ENCODE measurements at regions not wholly inside any gene's neighbourhood (a gene's known extent, or its start where the extent isn't known, plus 50 kb on each side); places are given as distances from the start of the nearest gene placed in this dataset.

DNA sequence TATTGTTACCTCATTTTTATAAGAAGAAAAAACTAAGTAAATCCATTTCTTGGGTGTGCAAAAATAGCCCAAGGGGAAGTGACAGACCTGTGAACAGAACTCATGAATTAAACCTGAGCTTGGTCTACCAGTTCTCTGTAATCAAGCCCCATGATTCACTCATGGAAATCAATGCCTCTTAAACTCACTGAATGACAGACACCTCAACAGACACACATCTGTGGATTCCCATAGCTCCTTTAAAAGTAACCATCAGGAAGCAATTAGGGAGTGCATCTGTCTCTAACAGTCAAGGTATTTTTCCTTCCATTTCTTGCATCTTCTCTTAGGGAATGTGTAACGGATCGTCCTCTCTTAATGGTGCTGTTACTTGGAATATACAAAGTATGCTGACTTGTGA lies 215.0 kb upstream of the EEA1 start:
- H2AFZ ChIP-seq (ENCODE audit: low read length, unreplicated experiment) = no peak overlapping the region
- no peaks in the 10 kb centered on the region for H3K27me3 ChIP-seq (ENCODE audit: insufficient read depth, low read length)
- H3K4me1 ChIP-seq (ENCODE audit: control insufficient read depth, insufficient read depth, low read length, unreplicated experiment) = peaks cover 8% of the 10 kb centered on the region
- H3K4me3 ChIP-seq (ENCODE audit: low read depth, low read length) = no peak overlapping the region
- no peaks in the 10 kb centered on the region for H3K36me3 ChIP-seq (ENCODE audit: insufficient read depth, low read length)
- no peak overlapping the region for H3K27ac ChIP-seq (ENCODE audit: low read depth, low read length)
- no peaks in the 10 kb centered on the region for H3K79me2 ChIP-seq (ENCODE audit: control insufficient read depth, insufficient read depth, low read length, unreplicated experiment)

DNA sequence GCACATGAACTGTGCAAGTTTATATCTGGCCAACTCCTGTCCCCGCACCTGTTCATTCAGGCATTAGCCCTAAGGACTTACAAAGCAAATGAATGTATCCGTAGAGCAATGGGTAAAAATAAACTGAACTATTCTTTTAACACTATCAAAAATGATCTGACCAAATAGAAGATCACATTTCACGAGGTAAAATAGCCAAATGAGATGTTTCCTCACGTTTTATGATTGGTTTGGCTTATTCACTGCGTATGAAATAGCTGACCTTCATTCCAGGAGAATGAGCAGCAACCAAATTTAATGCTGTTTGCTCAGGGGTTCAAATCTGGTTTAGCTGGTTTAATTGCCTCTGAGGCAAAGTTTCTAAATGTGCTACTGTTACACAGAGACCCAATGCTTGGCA lies 216.0 kb upstream of the EEA1 start:
- H2AFZ ChIP-seq (ENCODE audit: low read length, unreplicated experiment) = no peak overlapping the region
- no peaks in the 10 kb centered on the region for H3K27me3 ChIP-seq (ENCODE audit: insufficient read depth, low read length)
- no peaks in the 10 kb centered on the region for H3K36me3 ChIP-seq (ENCODE audit: insufficient read depth, low read length)
- H3K4me3 ChIP-seq (ENCODE audit: low read depth, low read length) = no peak overlapping the region
- peaks cover 8% of the 10 kb centered on the region for H3K4me1 ChIP-seq (ENCODE audit: control insufficient read depth, insufficient read depth, low read length, unreplicated experiment)
- no peak overlapping the region for H3K27ac ChIP-seq (ENCODE audit: low read depth, low read length)
- no peaks in the 10 kb centered on the region for H3K79me2 ChIP-seq (ENCODE audit: control insufficient read depth, insufficient read depth, low read length, unreplicated experiment)

DNA sequence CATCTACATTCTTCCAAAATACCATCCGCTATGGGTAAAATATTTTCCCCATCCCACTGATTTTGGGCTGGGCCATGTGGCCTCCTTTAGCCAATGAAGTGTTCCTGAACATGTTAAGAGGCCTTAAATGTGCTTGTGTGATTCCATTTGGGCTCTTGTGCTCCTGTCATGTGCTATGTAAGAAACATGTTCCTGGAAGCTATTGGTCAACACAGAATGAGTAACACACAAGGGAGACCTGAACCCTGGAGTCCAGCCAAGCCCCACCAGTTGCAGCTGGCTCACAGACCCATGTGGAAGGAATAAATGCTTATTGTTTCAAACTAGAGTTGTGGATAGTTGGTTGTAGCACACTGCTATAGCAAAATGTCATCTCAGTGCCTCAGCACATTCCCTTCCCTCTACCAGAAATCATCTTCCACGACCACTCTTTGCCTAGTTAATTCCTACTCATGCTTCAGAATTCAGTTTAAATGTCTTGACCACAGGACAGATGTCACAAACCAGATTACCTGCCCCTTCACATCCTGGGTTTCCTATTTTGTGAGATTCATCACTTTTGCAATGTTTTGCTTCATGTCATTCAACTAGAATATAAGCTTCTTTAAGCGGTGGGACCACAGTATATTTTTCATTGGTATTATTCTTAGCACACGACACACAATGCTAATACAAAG lies 217.3 kb upstream of the EEA1 start:
- peak overlapping the region; percentile 8 for H2AFZ ChIP-seq (ENCODE audit: low read length, unreplicated experiment)
- no peak overlapping the region for H3K4me3 ChIP-seq (ENCODE audit: low read depth, low read length)
- no peaks in the 10 kb centered on the region for H3K36me3 ChIP-seq (ENCODE audit: insufficient read depth, low read length)
- peaks cover 8% of the 10 kb centered on the region for H3K4me1 ChIP-seq (ENCODE audit: control insufficient read depth, insufficient read depth, low read length, unreplicated experiment)
- H3K27ac ChIP-seq (ENCODE audit: low read depth, low read length) = no peak overlapping the region
- H3K79me2 ChIP-seq (ENCODE audit: control insufficient read depth, insufficient read depth, low read length, unreplicated experiment) = no peaks in the 10 kb centered on the region
- H3K27me3 ChIP-seq (ENCODE audit: insufficient read depth, low read length) = no peaks in the 10 kb centered on the region

DNA sequence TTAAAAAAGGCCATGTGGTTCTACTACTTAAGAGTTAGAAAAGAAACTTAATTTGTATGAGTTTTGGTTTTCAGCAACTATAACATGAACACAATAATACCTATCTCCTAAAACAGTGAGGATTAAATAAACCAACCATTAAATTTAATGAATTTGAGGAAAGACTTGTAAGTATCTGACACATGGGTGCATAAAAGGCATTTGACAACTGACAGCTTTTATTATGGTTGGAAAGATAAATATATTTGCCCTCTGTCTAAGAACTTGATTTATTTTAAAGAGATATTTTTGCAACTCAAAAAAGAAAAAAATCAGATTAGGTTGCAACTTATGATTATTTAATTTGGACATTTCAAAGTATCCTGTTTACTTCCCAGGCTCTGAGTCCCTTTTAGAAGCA lies 217.9 kb upstream of the EEA1 start:
- Histone ChIP-seq H3K4me1 (ENCODE audit: control insufficient read depth, insufficient read depth, low read length, unreplicated experiment) (peaks cover 8% of the 10 kb centered on the region), H3K27me3 (ENCODE audit: insufficient read depth, low read length) (no peaks in the 10 kb centered on the region), H3K27ac (ENCODE audit: low read depth, low read length) (no peak overlapping the region), H2AFZ (ENCODE audit: low read length, unreplicated experiment) (no peak overlapping the region), H3K79me2 (ENCODE audit: control insufficient read depth, insufficient read depth, low read length, unreplicated experiment) (no peaks in the 10 kb centered on the region), H3K4me3 (ENCODE audit: low read depth, low read length) (no peak overlapping the region), H3K36me3 (ENCODE audit: insufficient read depth, low read length) (no peaks in the 10 kb centered on the region)

DNA sequence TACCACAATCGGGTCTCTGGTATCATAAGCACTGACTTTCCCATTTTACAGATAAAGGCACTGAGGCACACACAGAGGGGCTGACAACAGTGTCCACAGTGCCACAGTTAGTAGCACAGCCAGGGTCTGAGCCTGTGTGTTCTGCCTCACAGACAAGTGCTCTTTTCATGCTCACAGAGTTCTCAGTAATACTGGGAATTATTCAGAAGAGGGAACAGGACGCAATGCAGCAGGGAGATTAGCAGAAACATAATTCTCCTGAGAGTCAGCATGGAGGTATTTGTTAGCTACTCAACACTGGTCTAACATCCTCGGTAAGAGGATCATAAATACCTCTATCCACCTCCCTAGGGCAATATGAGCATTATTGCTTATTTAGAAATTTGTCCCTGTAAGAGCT lies 219.3 kb upstream of the EEA1 start:
- Histone ChIP-seq H2AFZ (ENCODE audit: low read length, unreplicated experiment) (no peak overlapping the region), H3K27ac (ENCODE audit: low read depth, low read length) (no peak overlapping the region), H3K79me2 (ENCODE audit: control insufficient read depth, insufficient read depth, low read length, unreplicated experiment) (no peaks in the 10 kb centered on the region), H3K4me1 (ENCODE audit: control insufficient read depth, insufficient read depth, low read length, unreplicated experiment) (peaks cover 8% of the 10 kb centered on the region), H3K27me3 (ENCODE audit: insufficient read depth, low read length) (no peaks in the 10 kb centered on the region), H3K4me3 (ENCODE audit: low read depth, low read length) (no peak overlapping the region), H3K36me3 (ENCODE audit: insufficient read depth, low read length) (no peaks in the 10 kb centered on the region)

DNA sequence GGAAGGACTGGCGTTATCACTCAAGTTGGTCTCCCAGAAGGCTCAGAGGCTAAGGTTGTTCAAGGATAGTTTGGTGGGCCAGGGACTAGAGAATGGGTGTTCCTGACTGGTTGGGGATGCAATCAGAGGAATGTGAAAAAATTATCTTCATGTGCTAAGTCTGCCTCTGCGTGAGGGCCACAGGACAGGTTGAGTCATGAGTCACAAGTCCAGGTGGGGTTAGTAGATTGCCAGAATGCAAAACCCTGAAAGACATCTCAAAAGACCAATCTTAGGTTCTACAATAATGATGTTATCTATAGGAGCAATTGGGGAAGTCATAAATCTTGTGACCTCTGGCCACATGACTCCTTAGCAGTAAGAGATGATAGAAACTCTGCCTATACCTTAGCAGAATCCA lies 220.1 kb upstream of the EEA1 start:
- no peak overlapping the region for H3K4me3 ChIP-seq (ENCODE audit: low read depth, low read length)
- no peak overlapping the region for H2AFZ ChIP-seq (ENCODE audit: low read length, unreplicated experiment)
- no peaks in the 10 kb centered on the region for H3K27me3 ChIP-seq (ENCODE audit: insufficient read depth, low read length)
- H3K79me2 ChIP-seq (ENCODE audit: control insufficient read depth, insufficient read depth, low read length, unreplicated experiment) = no peaks in the 10 kb centered on the region
- H3K36me3 ChIP-seq (ENCODE audit: insufficient read depth, low read length) = no peaks in the 10 kb centered on the region
- H3K4me1 ChIP-seq (ENCODE audit: control insufficient read depth, insufficient read depth, low read length, unreplicated experiment) = peaks cover 10% of the 10 kb centered on the region
- H3K27ac ChIP-seq (ENCODE audit: low read depth, low read length) = no peak overlapping the region

DNA sequence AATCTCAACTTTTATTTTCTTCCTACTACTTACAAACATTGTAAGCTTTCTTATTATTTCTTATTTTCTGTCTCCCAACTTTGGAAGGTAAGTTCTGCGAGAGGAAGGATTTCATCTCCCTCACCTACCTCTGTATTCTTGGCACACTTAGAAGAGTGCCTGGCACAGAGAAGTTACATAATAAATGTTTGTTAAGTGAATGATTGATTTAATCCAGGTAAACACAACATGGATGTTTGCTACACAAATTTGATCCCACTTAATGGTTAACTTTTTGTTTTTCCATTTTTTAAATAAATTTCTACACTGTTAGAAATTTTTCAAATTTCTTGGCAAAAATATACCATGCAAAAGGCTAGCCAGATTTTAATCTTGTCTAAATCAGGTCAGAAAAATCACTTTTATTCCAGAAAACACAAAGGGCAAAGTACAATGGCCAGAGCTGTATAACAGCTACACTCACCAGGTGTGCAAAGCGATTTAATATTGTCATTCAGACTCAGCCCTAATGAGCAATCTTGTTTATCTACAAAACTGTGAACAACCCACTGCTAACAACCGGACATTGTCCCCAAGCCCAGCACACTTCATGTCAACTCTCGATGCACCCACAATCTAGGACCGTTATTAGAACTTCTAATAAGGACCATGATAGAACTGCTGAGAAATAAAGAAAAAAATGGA lies 222.1 kb upstream of the EEA1 start:
- Histone ChIP-seq H3K4me3 (ENCODE audit: low read depth, low read length) (no peak overlapping the region), H3K27me3 (ENCODE audit: insufficient read depth, low read length) (no peaks in the 10 kb centered on the region), H2AFZ (ENCODE audit: low read length, unreplicated experiment) (no peak overlapping the region), H3K27ac (ENCODE audit: low read depth, low read length) (no peak overlapping the region), H3K4me1 (ENCODE audit: control insufficient read depth, insufficient read depth, low read length, unreplicated experiment) (peaks cover 16% of the 10 kb centered on the region), H3K36me3 (ENCODE audit: insufficient read depth, low read length) (no peaks in the 10 kb centered on the region), H3K79me2 (ENCODE audit: control insufficient read depth, insufficient read depth, low read length, unreplicated experiment) (no peaks in the 10 kb centered on the region)

DNA sequence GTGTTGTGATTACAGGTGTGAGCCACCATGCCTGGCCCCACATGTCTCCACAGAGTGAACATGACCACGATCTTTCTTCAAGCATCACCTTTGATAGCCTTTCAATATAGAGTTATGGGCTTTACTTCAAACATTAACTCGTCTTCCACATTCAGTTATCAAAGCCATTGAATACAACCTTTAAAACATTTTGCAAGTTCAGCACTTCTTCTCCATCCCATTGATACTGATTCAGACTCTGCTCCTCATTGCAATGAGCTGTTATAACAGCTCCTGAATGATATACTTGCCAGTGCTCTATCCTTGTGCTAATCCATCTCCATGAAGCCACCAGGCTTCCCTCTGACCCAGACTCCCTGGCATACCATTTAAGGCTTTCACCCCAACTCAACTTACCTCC lies 223.5 kb upstream of the EEA1 start:
- H3K4me1 ChIP-seq (ENCODE audit: control insufficient read depth, insufficient read depth, low read length, unreplicated experiment) = peaks cover 11% of the 10 kb centered on the region
- H3K27ac ChIP-seq (ENCODE audit: low read depth, low read length) = no peak overlapping the region
- H3K36me3 ChIP-seq (ENCODE audit: insufficient read depth, low read length) = no peaks in the 10 kb centered on the region
- H3K4me3 ChIP-seq (ENCODE audit: low read depth, low read length) = no peak overlapping the region
- H3K79me2 ChIP-seq (ENCODE audit: control insufficient read depth, insufficient read depth, low read length, unreplicated experiment) = no peaks in the 10 kb centered on the region
- H2AFZ ChIP-seq (ENCODE audit: low read length, unreplicated experiment) = no peak overlapping the region
- no peaks in the 10 kb centered on the region for H3K27me3 ChIP-seq (ENCODE audit: insufficient read depth, low read length)

DNA sequence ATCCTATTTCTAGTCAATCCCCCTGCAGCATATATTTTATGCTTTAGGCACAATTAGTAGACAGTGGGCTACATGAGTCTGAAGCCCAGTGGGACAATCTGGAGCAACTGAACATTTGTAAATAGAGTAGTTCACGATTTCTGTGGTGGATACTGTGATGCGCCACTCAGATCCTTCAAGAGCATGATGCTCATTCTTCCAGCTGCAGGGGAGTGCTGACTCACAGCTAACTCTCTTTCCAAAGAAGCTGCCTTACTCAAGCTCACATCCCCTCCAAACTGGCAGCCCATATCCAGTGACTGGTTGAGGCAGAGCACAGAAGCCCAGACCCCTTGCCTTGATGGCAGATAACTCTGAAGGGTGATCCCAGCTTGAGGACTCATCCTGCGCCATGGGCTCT lies 224.2 kb upstream of the EEA1 start:
- Histone ChIP-seq H3K4me3 (ENCODE audit: low read depth, low read length) (no peak overlapping the region), H3K79me2 (ENCODE audit: control insufficient read depth, insufficient read depth, low read length, unreplicated experiment) (no peaks in the 10 kb centered on the region), H3K27ac (ENCODE audit: low read depth, low read length) (no peak overlapping the region), H3K27me3 (ENCODE audit: insufficient read depth, low read length) (no peaks in the 10 kb centered on the region), H2AFZ (ENCODE audit: low read length, unreplicated experiment) (no peak overlapping the region), H3K4me1 (ENCODE audit: control insufficient read depth, insufficient read depth, low read length, unreplicated experiment) (peaks cover 11% of the 10 kb centered on the region), H3K36me3 (ENCODE audit: insufficient read depth, low read length) (no peaks in the 10 kb centered on the region)

DNA sequence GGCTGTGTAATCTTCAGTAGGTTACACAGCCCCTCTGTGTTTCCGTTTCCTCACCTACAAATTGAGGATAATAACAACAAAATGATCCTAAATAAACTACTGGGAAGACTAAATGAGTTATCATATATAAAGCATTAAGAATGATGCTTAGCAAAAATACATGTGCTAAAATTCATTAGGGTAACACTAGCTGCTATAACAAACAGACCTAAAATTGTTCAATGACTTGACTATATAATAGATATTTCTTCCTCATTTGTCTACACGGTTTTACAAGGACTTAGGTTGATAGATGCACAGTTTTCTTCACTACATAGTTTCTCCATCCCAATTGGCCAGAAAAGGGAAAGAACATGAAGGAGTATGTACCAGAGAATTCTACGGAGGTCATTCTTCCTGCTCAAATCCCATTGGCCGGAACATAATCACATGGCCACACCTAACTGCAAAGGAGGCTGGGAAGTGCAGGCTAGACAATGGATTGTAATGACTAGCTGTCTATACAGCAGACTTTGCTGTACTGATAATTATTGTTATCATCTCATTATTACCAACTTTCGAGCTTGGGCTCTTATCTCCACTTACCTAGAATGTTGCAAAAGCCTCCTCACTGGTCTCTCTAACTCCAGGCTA lies 223.5 kb upstream of the NUDT4 start:
- Histone ChIP-seq H3K79me2 (ENCODE audit: control insufficient read depth, insufficient read depth, low read length, unreplicated experiment) (no peaks in the 10 kb centered on the region), H3K4me3 (ENCODE audit: low read depth, low read length) (no peak overlapping the region), H3K4me1 (ENCODE audit: control insufficient read depth, insufficient read depth, low read length, unreplicated experiment) (peaks cover 11% of the 10 kb centered on the region), H3K36me3 (ENCODE audit: insufficient read depth, low read length) (no peaks in the 10 kb centered on the region), H3K27ac (ENCODE audit: low read depth, low read length) (no peak overlapping the region), H3K27me3 (ENCODE audit: insufficient read depth, low read length) (no peaks in the 10 kb centered on the region), H2AFZ (ENCODE audit: low read length, unreplicated experiment) (no peak overlapping the region)
